Esophagus squamous epithelium (tissue), 5 donors: ENCODE measurements at regions not wholly inside any gene's neighbourhood (a gene's known extent, or its start where the extent isn't known, plus 50 kb on each side); places are given as distances from the start of the nearest gene placed in this dataset.

Source experiments
- DNase-seq: peaks from one replicate; lab custom pipeline; 2025; lab: John Stamatoyannopoulos, UW
- H3K27ac ChIP-seq, 4 donors: fragments of 200-600 bp; sonication (generic); one replicate each; pipeline ENCODE4 v1.5.1; 2016 to 2019; ENCODE audit warnings: mild to moderate bottlenecking in 1 of 4
- H3K27me3 ChIP-seq, 4 donors: fragments of 200-600 bp; sonication (generic); 1 replicate in 3 of 4; 2 replicates in 1 of 4; pipeline versions ENCODE4 v1.5.1 to v1.6.0; 2017 to 2021; ENCODE audit warnings: antibody characterized with exemption in 1 of 4
- H3K36me3 ChIP-seq, 3 donors: fragments of 200-600 bp; sonication (generic); one replicate each; pipeline ENCODE4 v1.5.1; 2016 to 2019
- H3K4me1 ChIP-seq, 3 donors: fragments of 200-600 bp; sonication (generic); one replicate each; pipeline ENCODE4 v1.5.1; 2017 to 2019
- H3K4me3 ChIP-seq, 4 donors: fragments of 200-600 bp; sonication (generic); 1 replicate in 3 of 4; 2 replicates in 1 of 4; pipeline ENCODE4 v1.5.1; 2016 to 2019; ENCODE audit warnings: mild to moderate bottlenecking in 2 of 4, moderate library complexity in 1 of 4
- H3K9me3 ChIP-seq, 3 donors: fragments of 200-600 bp; sonication (generic); one replicate each; pipeline ENCODE4 v1.5.1; 2016 to 2019
- POLR2A ChIP-seq, 4 donors: fragments of 450-650 bp; IDR thresholded peaks; one replicate each; pipeline ENCODE4 v1.6.1; 2017; ENCODE audit warnings: antibody characterized with exemption in 4 of 4, mild to moderate bottlenecking in 4 of 4, moderate library complexity in 3 of 4
- WGBS, 2 donors: methylation state at CpG; one replicate each; pipeline ENCODE4 v1.1.5; 2018; 5-methylcytosine and 5-hydroxymethylcytosine counted together
- intact Hi-C: fragments of 100-400 bp; cut with DNase I; formaldehyde crosslinking; loops from one replicate; pipeline ENCODE4 v1.15.0; 2022
- TF ChIP-seq, protein P1 (sequence below), 6 experiments: fragments of 450-650 bp in 4 of 6; fragments of 200-600 bp in 2 of 6; sonication (generic) in 2 of 6; IDR thresholded peaks; one replicate each; pipeline ENCODE4 v1.5.1; 2016 to 2019; ENCODE audit warnings: antibody characterized with exemption in 6 of 6, mild to moderate bottlenecking in 4 of 6, moderate library complexity in 4 of 6
- donor health status: DM: yes; HTN: yes; CAD: no.

- no peaks in the 10 kb centered on the region for H3K27me3 ChIP-seq
- intact Hi-C loops: no loop called here
- H3K4me1 ChIP-seq: no peaks in the 10 kb centered on the region
- no peak overlapping the region for H3K27ac ChIP-seq
- no peak for DNase-seq
- TF ChIP-seq, protein P1, sequence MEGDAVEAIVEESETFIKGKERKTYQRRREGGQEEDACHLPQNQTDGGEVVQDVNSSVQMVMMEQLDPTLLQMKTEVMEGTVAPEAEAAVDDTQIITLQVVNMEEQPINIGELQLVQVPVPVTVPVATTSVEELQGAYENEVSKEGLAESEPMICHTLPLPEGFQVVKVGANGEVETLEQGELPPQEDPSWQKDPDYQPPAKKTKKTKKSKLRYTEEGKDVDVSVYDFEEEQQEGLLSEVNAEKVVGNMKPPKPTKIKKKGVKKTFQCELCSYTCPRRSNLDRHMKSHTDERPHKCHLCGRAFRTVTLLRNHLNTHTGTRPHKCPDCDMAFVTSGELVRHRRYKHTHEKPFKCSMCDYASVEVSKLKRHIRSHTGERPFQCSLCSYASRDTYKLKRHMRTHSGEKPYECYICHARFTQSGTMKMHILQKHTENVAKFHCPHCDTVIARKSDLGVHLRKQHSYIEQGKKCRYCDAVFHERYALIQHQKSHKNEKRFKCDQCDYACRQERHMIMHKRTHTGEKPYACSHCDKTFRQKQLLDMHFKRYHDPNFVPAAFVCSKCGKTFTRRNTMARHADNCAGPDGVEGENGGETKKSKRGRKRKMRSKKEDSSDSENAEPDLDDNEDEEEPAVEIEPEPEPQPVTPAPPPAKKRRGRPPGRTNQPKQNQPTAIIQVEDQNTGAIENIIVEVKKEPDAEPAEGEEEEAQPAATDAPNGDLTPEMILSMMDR (IDR thresholded peaks at IDR 0.05): no peak
- TF ChIP-seq POLR2A (IDR thresholded peaks at IDR 0.05): no peak
- H3K4me3 ChIP-seq: no peak overlapping the region
- H3K36me3 ChIP-seq: no peaks in the 10 kb centered on the region
- no peaks in the 10 kb centered on the region for H3K9me3 ChIP-seq
- 27 to 44% methylated on average over 1 of the region's 1 CpG for WGBS, 2 donors
These were observed 599.5 kb upstream of the ZNF804A start for GRCh38 chr2:183998797-183999190.

GRCh38 chr2:184004289-184004947, 593.9 kb upstream of the ZNF804A start:
- H3K27me3 ChIP-seq: no peaks in the 10 kb centered on the region
- no peaks in the 10 kb centered on the region for H3K9me3 ChIP-seq
- intact Hi-C loops: no loop called here
- DNase-seq: no peak
- H3K4me3 ChIP-seq: no peak overlapping the region
- 44% methylated on average over 1 of the region's 1 CpG for WGBS, 2 donors
- no peaks in the 10 kb centered on the region for H3K4me1 ChIP-seq
- no peaks in the 10 kb centered on the region for H3K36me3 ChIP-seq
- TF ChIP-seq, protein P1 (IDR thresholded peaks at IDR 0.05): no peak
- no peak for TF ChIP-seq POLR2A (IDR thresholded peaks at IDR 0.05)
- no peak overlapping the region for H3K27ac ChIP-seq

- H3K9me3 ChIP-seq: no peaks in the 10 kb centered on the region
- no peaks in the 10 kb centered on the region for H3K4me1 ChIP-seq
- WGBS, 2 donors: 79 to 87% methylated on average over 2 of the region's 2 CpGs
- no peaks in the 10 kb centered on the region for H3K27me3 ChIP-seq
- intact Hi-C loops: no loop called here
- H3K4me3 ChIP-seq: no peak overlapping the region
- H3K27ac ChIP-seq: no peak overlapping the region
- no peak for DNase-seq
- TF ChIP-seq, protein P1 (IDR thresholded peaks at IDR 0.05): no peak
- TF ChIP-seq POLR2A (IDR thresholded peaks at IDR 0.05): no peak
- H3K36me3 ChIP-seq: no peaks in the 10 kb centered on the region
These were observed 593.2 kb upstream of the ZNF804A start for GRCh38 chr2:184004948-184005672.

- H3K27me3 ChIP-seq: no peaks in the 10 kb centered on the region
- no peak overlapping the region for H3K27ac ChIP-seq
- intact Hi-C loops: no loop called here
- 29 to 36% methylated on average over 1 of the region's 1 CpG for WGBS, 2 donors
- H3K4me1 ChIP-seq: no peaks in the 10 kb centered on the region
- DNase-seq: no peak
- H3K4me3 ChIP-seq: no peak overlapping the region
- no peaks in the 10 kb centered on the region for H3K36me3 ChIP-seq
- no peaks in the 10 kb centered on the region for H3K9me3 ChIP-seq
- TF ChIP-seq POLR2A (IDR thresholded peaks at IDR 0.05): no peak
- TF ChIP-seq, protein P1 (IDR thresholded peaks at IDR 0.05): no peak
These were observed 591.3 kb upstream of the ZNF804A start for GRCh38 chr2:184006998-184007397.

DNA sequence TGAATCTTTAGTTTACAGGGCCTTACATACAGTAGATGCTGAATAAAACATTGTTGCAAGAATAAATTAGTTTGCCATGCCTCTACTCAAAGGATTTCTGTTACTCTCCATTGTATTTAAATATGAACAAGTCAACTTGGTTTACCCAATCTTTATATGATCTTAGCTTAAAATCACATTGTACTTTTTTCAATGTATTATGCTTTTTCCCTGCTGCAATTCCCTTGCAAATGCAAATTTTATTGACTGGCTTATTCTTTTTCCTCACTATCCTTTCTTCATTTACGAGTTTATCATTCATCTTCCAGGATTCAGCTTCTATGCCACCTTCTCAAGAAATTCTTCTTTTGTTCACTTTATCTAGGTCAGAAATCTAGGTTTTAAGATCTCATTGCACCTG, 571.4 kb upstream of the ZNF804A start:
- Histone ChIP-seq H3K4me1 (no peaks in the 10 kb centered on the region), H3K4me3 (no peak overlapping the region), H3K27me3 (no peaks in the 10 kb centered on the region), H3K36me3 (no peaks in the 10 kb centered on the region), H3K9me3 (no peaks in the 10 kb centered on the region), H3K27ac (no peak overlapping the region)
- TF ChIP-seq, protein P1 (IDR thresholded peaks at IDR 0.05): no peak
- 73 to 88% methylated on average over 1 of the region's 1 CpG for WGBS, 2 donors
- intact Hi-C loops: no loop called here
- DNase-seq: no peak
